Neutrophil (primary cell): ENCODE measurements at regions not wholly inside any gene's neighbourhood (a gene's known extent, or its start where the extent isn't known, plus 50 kb on each side); places are given as distances from the start of the nearest gene placed in this dataset.

Source experiments
- H3K27ac ChIP-seq: fragments of 200-600 bp; sonication (generic); 2 replicates; pipeline ENCODE4 v1.5.1; 2016; ENCODE audit warnings: mild to moderate bottlenecking, moderate library complexity
- H3K27me3 ChIP-seq: fragments of 200-600 bp; sonication (generic); 2 replicates; pipeline ENCODE4 v1.6.0; 2016; ENCODE audit warnings: mild to moderate bottlenecking
- H3K36me3 ChIP-seq: fragments of 200-600 bp; sonication (generic); 2 replicates; pipeline ENCODE4 v1.5.1; 2017
- H3K4me1 ChIP-seq, 2 experiments: fragments of 200-600 bp in 1 of 2; sonication (generic) in 1 of 2; 1 replicate in 1 of 2; 2 replicates in 1 of 2; pipeline versions ENCODE4 v1.5.1 to v1.6.1; 2013 to 2016; ENCODE audit warnings: low read depth in 1 of 2, low read length in 1 of 2, mild to moderate bottlenecking in 1 of 2, moderate library complexity in 1 of 2; ENCODE audit not compliant: control insufficient read depth in 1 of 2, insufficient read depth in 1 of 2
- H3K4me3 ChIP-seq, 2 experiments: fragments of 200-600 bp in 1 of 2; sonication (generic) in 1 of 2; 1 replicate in 1 of 2; 2 replicates in 1 of 2; pipeline ENCODE4 v1.5.1; 2013 to 2016; ENCODE audit warnings: low read depth in 1 of 2, low read length in 1 of 2, mild to moderate bottlenecking in 1 of 2, moderate library complexity in 1 of 2
- H3K9me3 ChIP-seq: fragments of 200-600 bp; sonication (generic); 2 replicates; pipeline ENCODE4 v1.5.1; 2016
- CTCF ChIP-seq: fragments of 200-600 bp; sonication (generic); IDR thresholded peaks from 2 replicates; pipeline ENCODE4 v1.5.1; 2016; ENCODE audit warnings: antibody characterized with exemption

DNA sequence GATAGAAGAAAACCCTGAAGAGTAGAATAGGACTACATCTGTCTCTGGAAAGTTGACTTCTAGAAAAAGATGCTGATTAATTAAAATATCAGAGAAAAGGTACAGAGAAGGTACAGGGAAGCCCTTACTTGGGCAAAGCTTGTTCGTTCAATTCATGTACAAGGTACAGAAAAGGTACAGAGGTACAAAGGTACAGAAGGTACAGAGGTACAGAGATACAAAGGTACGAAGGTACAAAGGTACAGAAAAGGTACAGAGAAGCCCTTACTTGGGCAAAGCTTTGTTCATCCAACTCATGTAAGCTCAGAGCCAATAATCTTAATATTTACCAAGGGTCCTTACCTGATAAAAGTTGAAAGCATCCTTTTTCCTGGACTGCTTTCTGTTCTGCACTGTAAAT, 182.3 kb downstream of the PCSK1 start:
- Histone ChIP-seq H3K4me3 (no peak overlapping the region), H3K4me1 (no peaks in the 10 kb centered on the region), H3K9me3 (no peaks in the 10 kb centered on the region), H3K36me3 (no peaks in the 10 kb centered on the region), H3K27me3 (no peaks in the 10 kb centered on the region), H3K27ac (no peak overlapping the region)
- no peak for TF ChIP-seq CTCF

DNA sequence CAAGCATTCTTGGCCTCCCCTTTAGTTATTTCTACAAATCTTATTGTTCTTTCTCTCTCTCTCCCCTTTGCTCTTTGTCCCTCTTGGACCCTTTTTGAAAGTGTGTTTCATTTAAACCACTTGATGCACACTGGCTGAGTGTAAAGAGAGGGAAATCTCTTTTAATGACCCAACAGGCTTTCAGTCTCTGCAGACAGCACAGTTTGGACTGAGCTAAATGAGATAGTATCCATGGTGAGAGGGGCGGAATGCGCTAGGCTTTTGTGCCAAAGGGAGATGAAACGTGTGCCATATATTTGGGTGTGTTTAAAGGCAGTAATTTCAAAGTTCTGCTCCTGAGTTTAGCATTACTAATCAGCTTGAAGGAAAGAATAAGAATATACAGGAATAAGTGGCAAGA, 184.9 kb downstream of the PCSK1 start:
- no peak overlapping the region for H3K4me3 ChIP-seq
- H3K9me3 ChIP-seq: no peaks in the 10 kb centered on the region
- H3K36me3 ChIP-seq: no peaks in the 10 kb centered on the region
- TF ChIP-seq CTCF: no peak
- H3K4me1 ChIP-seq: no peaks in the 10 kb centered on the region
- no peak overlapping the region for H3K27ac ChIP-seq
- H3K27me3 ChIP-seq: no peaks in the 10 kb centered on the region

DNA sequence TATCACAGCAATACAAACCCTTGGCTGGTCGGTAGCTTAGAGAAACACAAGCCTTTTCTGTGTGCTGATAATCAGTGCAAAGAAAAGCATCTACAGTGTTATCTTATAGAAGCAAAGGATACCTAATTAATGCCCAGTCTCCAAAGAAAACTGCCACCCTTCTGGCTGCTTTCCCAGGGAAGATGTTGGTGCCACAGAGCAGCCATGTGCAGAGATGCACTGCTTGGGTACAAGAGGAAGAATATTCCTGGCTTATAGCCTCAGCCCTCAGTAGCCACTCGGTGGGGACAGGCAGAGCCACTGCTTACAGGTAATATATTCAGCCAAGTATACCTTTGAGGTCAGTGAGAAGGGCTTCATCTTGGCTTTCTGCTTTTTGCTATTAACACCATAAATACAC, 185.3 kb downstream of the PCSK1 start:
- H3K9me3 ChIP-seq: no peaks in the 10 kb centered on the region
- H3K4me3 ChIP-seq: no peak overlapping the region
- H3K27ac ChIP-seq: no peak overlapping the region
- no peaks in the 10 kb centered on the region for H3K27me3 ChIP-seq
- no peaks in the 10 kb centered on the region for H3K4me1 ChIP-seq
- TF ChIP-seq CTCF: no peak
- H3K36me3 ChIP-seq: no peaks in the 10 kb centered on the region

GRCh38 chr5:96247097-96247701, 185.8 kb downstream of the PCSK1 start:
- H3K4me3 ChIP-seq: no peak overlapping the region
- H3K4me1 ChIP-seq: no peaks in the 10 kb centered on the region
- no peaks in the 10 kb centered on the region for H3K9me3 ChIP-seq
- no peaks in the 10 kb centered on the region for H3K36me3 ChIP-seq
- no peaks in the 10 kb centered on the region for H3K27me3 ChIP-seq
- TF ChIP-seq CTCF: no peak
- H3K27ac ChIP-seq: no peak overlapping the region

GRCh38 chr5:96245140-96246091, 187.6 kb downstream of the PCSK1 start:
- Histone ChIP-seq H3K27me3 (no peaks in the 10 kb centered on the region), H3K27ac (no peak overlapping the region), H3K9me3 (no peaks in the 10 kb centered on the region), H3K4me1 (no peaks in the 10 kb centered on the region), H3K36me3 (no peaks in the 10 kb centered on the region), H3K4me3 (no peak overlapping the region)
- no peak for TF ChIP-seq CTCF
